Liver (tissue), 3 donors: ENCODE measurements at regions not wholly inside any gene's neighbourhood (a gene's known extent, or its start where the extent isn't known, plus 50 kb on each side); places are given as distances from the start of the nearest gene placed in this dataset.
"Not testable (repeated sequence)": the region's sequence is repeated elsewhere in the genome, so short reads cannot be mapped to it uniquely, and the experiment has no call there.

ENCODE experiments used
- ATF3 ChIP-seq: IDR thresholded peaks from 2 replicates; pipeline ENCODE4 v1.6.1; 2016; ENCODE audit warnings: antibody characterized with exemption
- CTCF ChIP-seq: fragments of 150-350 bp; IDR thresholded peaks from 2 replicates; pipeline ENCODE4 v1.5.1; 2017; ENCODE audit warnings: improper control_type of control experiment, low read depth, low read length; ENCODE audit not compliant: missing input control
- EGR1 ChIP-seq, 2 donors: IDR thresholded peaks; 2 replicates each; pipeline ENCODE4 v1.6.1; 2016 to 2018; ENCODE audit warnings: antibody characterized with exemption in 2 of 2, low read depth in 2 of 2
- GABPA ChIP-seq, 2 donors: IDR thresholded peaks in 1 of 2; conservative IDR thresholded peaks in 1 of 2; 2 replicates each; pipeline ENCODE4 v1.6.1; 2016; ENCODE audit warnings: antibody characterized with exemption in 2 of 2, mild to moderate bottlenecking in 1 of 2, moderate library complexity in 1 of 2
- HNF4A ChIP-seq, 2 donors: conservative IDR thresholded peaks; 2 replicates each; pipeline ENCODE4 v1.6.1; 2016; ENCODE audit warnings: antibody characterized with exemption in 2 of 2, mild to moderate bottlenecking in 2 of 2
- HNF4G ChIP-seq: IDR thresholded peaks from 2 replicates; pipeline ENCODE4 v1.6.1; 2016; ENCODE audit warnings: antibody characterized with exemption
- JUND ChIP-seq, 2 donors: IDR thresholded peaks; 2 replicates each; pipeline ENCODE4 v1.6.1; 2016; ENCODE audit warnings: antibody characterized with exemption in 2 of 2
- NR2F2 ChIP-seq: IDR thresholded peaks from 2 replicates; pipeline ENCODE4 v1.6.1; 2016; ENCODE audit warnings: antibody characterized with exemption
- RAD21 ChIP-seq, 2 donors: IDR thresholded peaks; 2 replicates each; pipeline ENCODE4 v1.6.1; 2016; ENCODE audit warnings: antibody characterized with exemption in 2 of 2, mild to moderate bottlenecking in 2 of 2
- REST ChIP-seq: IDR thresholded peaks from 2 replicates; pipeline ENCODE4 v1.6.1; 2016; ENCODE audit warnings: antibody characterized with exemption, mild to moderate bottlenecking
- RXRA ChIP-seq, 2 donors: IDR thresholded peaks; 2 replicates each; pipeline ENCODE4 v1.6.1; 2017 to 2018; ENCODE audit warnings: antibody characterized with exemption in 2 of 2, mild to moderate bottlenecking in 1 of 2
- SP1 ChIP-seq: IDR thresholded peaks from 2 replicates; pipeline ENCODE4 v1.6.1; 2018; ENCODE audit warnings: antibody characterized with exemption, mild to moderate bottlenecking
- YY1 ChIP-seq: IDR thresholded peaks from 2 replicates; pipeline ENCODE4 v1.6.1; 2016; ENCODE audit warnings: antibody characterized with exemption, mild to moderate bottlenecking
- ZBTB33 ChIP-seq: IDR thresholded peaks from 2 replicates; pipeline ENCODE4 v1.6.1; 2016; ENCODE audit warnings: antibody characterized with exemption
- donor health status: healthy.
- donor health status: healthy.

GRCh38 chr15:30470601-30471365 lies 56.7 kb upstream of the GOLGA8R start:
- not testable (repeated sequence) for TF ChIP-seq CTCF; RXRA (IDR thresholded peaks at IDR 0.05); ZBTB33; SP1; RAD21 (IDR thresholded peaks at IDR 0.05); REST; EGR1 (IDR thresholded peaks at IDR 0.05; ENCODE audit: low read depth in 2 of 2); ATF3; YY1; JUND (IDR thresholded peaks at IDR 0.05); GABPA (IDR thresholded peaks at IDR 0.05 in 1 of 2, conservative IDR thresholded peaks at IDR 0.05 in 1 of 2); HNF4G; HNF4A (conservative IDR thresholded peaks at IDR 0.05); NR2F2
